WERI-Rb-1 (cell line): ENCODE measurements at regions not wholly inside any gene's neighbourhood (a gene's known extent, or its start where the extent isn't known, plus 50 kb on each side); places are given as distances from the start of the nearest gene placed in this dataset.

Source experiments
- DNase-seq: peaks from one replicate; pipeline ENCODE4 v3.0.0-alpha.2; 2020
- H3K27ac ChIP-seq: fragments of 250-450 bp; sonication (Bioruptor Pico); 2 replicates; pipeline ENCODE4 v1.5.1; 2020; ENCODE audit warnings: mild to moderate bottlenecking, moderate library complexity
- H3K27me3 ChIP-seq: fragments of 250-450 bp; sonication (Bioruptor Pico); 2 replicates; pipeline ENCODE4 v1.5.1; 2021; ENCODE audit warnings: mild to moderate bottlenecking, low read depth, moderate library complexity; ENCODE audit not compliant: insufficient read depth, severe bottlenecking
- H3K36me3 ChIP-seq: fragments of 250-450 bp; sonication (Bioruptor Pico); 2 replicates; pipeline ENCODE4 v1.5.1; 2020; ENCODE audit warnings: mild to moderate bottlenecking, moderate library complexity
- H3K4me3 ChIP-seq: 2 replicates; pipeline ENCODE4 v1.5.1; 2011; ENCODE audit warnings: low read depth, mild to moderate bottlenecking, control low read depth, low read length
- H3K9me3 ChIP-seq: fragments of 250-450 bp; sonication (Bioruptor Pico); 2 replicates; pipeline ENCODE4 v1.5.1; 2021; ENCODE audit warnings: mild to moderate bottlenecking, moderate library complexity; ENCODE audit not compliant: severe bottlenecking
- TF ChIP-seq, protein P1 (sequence below): IDR thresholded peaks from 2 replicates; pipeline ENCODE4 v1.5.1; 2011; ENCODE audit warnings: low read depth, mild to moderate bottlenecking, control low read depth, inconsistent platforms, low read length

DNA sequence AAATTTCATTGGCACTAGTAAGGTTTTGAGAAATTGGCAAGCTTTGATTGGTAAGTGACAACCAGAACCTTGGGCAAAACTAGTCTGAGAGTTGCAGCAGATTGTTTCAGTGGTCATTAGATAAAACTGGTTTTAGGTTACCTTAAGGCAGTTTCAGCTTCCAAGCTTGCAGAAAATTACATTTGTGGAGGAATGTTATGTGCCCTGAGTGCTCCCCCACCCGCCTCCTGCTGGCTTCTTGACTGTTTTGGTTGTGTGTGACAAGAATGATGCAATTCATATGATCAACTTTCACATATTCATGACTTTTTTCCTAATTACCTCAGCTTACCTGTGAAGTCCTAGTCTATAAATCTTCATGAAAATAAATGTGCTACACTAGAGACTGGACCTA is 599.5 kb upstream of the ZNF804A start:
- DNase-seq, result no peak
- H3K36me3 ChIP-seq, result no peaks in the 10 kb centered on the region
- no peak overlapping the region for H3K4me3 ChIP-seq
- H3K27ac ChIP-seq, result no peak overlapping the region
- no peaks in the 10 kb centered on the region for H3K9me3 ChIP-seq
- TF ChIP-seq, protein P1, sequence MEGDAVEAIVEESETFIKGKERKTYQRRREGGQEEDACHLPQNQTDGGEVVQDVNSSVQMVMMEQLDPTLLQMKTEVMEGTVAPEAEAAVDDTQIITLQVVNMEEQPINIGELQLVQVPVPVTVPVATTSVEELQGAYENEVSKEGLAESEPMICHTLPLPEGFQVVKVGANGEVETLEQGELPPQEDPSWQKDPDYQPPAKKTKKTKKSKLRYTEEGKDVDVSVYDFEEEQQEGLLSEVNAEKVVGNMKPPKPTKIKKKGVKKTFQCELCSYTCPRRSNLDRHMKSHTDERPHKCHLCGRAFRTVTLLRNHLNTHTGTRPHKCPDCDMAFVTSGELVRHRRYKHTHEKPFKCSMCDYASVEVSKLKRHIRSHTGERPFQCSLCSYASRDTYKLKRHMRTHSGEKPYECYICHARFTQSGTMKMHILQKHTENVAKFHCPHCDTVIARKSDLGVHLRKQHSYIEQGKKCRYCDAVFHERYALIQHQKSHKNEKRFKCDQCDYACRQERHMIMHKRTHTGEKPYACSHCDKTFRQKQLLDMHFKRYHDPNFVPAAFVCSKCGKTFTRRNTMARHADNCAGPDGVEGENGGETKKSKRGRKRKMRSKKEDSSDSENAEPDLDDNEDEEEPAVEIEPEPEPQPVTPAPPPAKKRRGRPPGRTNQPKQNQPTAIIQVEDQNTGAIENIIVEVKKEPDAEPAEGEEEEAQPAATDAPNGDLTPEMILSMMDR, result no peak
- H3K27me3 ChIP-seq, result no peaks in the 10 kb centered on the region

DNA sequence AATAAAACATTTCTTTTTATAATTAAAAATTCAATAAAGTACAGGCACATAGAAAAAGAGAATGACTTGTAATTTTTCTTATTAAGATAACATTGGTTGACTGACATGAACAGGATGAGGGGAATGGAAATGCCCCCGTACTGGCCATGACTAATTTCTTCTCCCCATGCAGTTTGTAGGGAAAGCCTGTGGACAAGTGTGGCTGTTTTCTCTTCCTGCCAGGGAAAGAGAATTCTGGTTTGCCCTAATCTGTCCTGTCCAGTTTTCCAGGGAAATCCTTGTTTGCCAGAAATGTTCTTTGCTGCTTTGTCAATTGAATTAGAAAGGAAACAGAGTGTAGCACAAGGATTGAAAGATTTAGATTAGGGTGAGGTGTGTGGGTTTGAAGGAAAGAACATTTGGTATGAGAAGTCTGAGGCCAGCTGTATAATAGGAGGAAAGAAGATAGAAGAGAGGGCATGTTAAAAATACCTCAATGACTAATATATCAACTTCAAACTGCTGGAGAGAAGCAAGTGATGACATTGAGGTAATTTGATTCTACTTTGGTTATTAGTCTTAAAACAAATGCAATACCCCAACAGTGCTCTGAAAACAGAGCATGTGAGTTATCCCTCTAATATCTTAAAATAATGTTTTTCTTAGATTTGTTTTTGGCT is 593.9 kb upstream of the ZNF804A start:
- no peak for DNase-seq
- peak overlapping the region; percentile 74 for H3K27ac ChIP-seq
- H3K9me3 ChIP-seq, result no peaks in the 10 kb centered on the region
- no peak overlapping the region for H3K4me3 ChIP-seq
- no peaks in the 10 kb centered on the region for H3K36me3 ChIP-seq
- no peaks in the 10 kb centered on the region for H3K27me3 ChIP-seq
- TF ChIP-seq, protein P1, result no peak

DNA sequence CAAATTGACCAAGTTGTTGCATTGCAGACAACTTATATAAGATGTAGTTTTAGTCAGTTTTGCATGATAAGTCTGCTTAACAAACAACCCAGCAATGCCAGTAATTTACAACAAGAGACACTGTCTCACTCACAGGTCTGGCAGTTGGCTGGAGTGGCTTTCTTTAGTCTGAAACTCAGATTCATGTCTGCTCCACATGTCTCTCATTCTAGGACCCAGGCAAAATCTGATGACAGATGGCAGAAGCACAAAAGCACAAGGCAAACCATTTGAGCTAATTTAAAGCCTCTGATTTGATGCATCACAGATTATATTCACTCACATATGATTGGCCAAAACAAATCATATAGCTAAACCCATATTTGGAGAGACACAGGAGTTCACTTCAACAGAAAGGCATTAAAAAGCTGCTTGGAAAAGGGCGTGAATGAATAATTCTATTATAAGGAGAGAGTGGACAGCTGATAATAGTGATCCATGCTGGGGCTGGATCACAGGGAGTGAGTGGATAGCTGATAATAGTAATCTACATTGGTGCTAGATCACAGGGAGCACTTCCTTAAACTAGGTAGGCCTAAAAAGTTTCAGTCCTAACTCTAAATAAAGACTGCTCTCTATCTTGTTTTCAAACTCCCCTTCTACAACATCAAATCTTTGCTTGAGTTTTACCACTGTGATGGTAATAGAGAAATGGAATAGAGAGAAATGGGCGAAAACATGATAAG is 593.2 kb upstream of the ZNF804A start:
- peak; percentile 62 for DNase-seq
- Histone ChIP-seq H3K36me3 (no peaks in the 10 kb centered on the region), H3K4me3 (no peak overlapping the region), H3K27ac (peak overlapping the region; percentile 74), H3K27me3 (no peaks in the 10 kb centered on the region), H3K9me3 (no peaks in the 10 kb centered on the region)
- TF ChIP-seq, protein P1, result no peak

DNA sequence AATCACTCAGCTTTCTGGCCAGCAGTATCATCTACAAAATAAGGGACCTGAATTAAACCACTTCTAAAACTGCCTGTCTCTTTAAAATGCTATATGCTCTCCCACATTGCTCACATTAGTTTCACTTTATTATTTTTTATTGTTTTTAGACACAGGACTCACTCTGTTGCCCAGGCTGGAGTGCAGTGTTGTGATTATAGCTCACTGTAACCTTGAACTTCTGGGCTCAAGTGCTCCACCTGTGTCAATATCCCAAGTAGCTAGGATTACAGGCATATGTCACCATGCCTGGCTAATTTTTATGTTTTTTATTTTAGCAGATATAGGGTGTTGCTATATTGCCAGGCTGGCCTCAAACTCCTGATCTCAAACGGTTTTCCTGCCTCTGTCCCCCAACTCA is 591.3 kb upstream of the ZNF804A start:
- no peak for DNase-seq
- TF ChIP-seq, protein P1, result no peak

DNA sequence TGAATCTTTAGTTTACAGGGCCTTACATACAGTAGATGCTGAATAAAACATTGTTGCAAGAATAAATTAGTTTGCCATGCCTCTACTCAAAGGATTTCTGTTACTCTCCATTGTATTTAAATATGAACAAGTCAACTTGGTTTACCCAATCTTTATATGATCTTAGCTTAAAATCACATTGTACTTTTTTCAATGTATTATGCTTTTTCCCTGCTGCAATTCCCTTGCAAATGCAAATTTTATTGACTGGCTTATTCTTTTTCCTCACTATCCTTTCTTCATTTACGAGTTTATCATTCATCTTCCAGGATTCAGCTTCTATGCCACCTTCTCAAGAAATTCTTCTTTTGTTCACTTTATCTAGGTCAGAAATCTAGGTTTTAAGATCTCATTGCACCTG is 571.4 kb upstream of the ZNF804A start:
- DNase-seq, result no peak
- no peaks in the 10 kb centered on the region for H3K27me3 ChIP-seq
- H3K36me3 ChIP-seq, result no peaks in the 10 kb centered on the region
- no peak overlapping the region for H3K27ac ChIP-seq
- H3K9me3 ChIP-seq, result no peaks in the 10 kb centered on the region
- TF ChIP-seq, protein P1, result no peak
- no peak overlapping the region for H3K4me3 ChIP-seq

More for the DNA sequence above, 591.3 kb upstream of the ZNF804A start:
- H3K9me3 ChIP-seq, result no peaks in the 10 kb centered on the region
- H3K36me3 ChIP-seq, result no peaks in the 10 kb centered on the region
- H3K27ac ChIP-seq, result no peak overlapping the region
- no peaks in the 10 kb centered on the region for H3K27me3 ChIP-seq
- H3K4me3 ChIP-seq, result no peak overlapping the region
